Spleen (tissue), 7 donors: ENCODE measurements at regions not wholly inside any gene's neighbourhood (a gene's known extent, or its start where the extent isn't known, plus 50 kb on each side); places are given as distances from the start of the nearest gene placed in this dataset.

ENCODE experiments used
- CTCF ChIP-seq, 11 experiments: fragments of 200-600 bp in 7 of 11; fragments of 450-650 bp in 4 of 11; sonication (generic) in 4 of 11; IDR thresholded peaks in 8 of 11; conservative IDR thresholded peaks in 3 of 11; 1 replicate in 7 of 11; 2 replicates in 4 of 11; pipeline versions ENCODE4 v1.4.0 to v1.8.0; 2016 to 2021; ENCODE audit warnings: antibody characterized with exemption in 11 of 11, inconsistent platforms in 4 of 11, mild to moderate bottlenecking in 1 of 11
- POLR2A ChIP-seq, 3 donors: fragments of 450-650 bp; IDR thresholded peaks; one replicate each; pipeline ENCODE4 v1.5.1; 2017; ENCODE audit warnings: antibody characterized with exemption in 3 of 3, mild to moderate bottlenecking in 1 of 3
- POLR2AphosphoS5 ChIP-seq, 3 donors: sonication (generic); formaldehyde crosslinking; IDR thresholded peaks; one replicate each; pipeline ENCODE4 v1.5.1; 2017; ENCODE audit warnings: antibody characterized with exemption in 3 of 3
- donor health status: DM: no; HTN: no; CAD: no; lungs with moderate emphysema.
- donor health status: DM: no; HTN: no; CAD: no.
- donor health status: DM: no; HTN: no; CAD: no.

DNA sequence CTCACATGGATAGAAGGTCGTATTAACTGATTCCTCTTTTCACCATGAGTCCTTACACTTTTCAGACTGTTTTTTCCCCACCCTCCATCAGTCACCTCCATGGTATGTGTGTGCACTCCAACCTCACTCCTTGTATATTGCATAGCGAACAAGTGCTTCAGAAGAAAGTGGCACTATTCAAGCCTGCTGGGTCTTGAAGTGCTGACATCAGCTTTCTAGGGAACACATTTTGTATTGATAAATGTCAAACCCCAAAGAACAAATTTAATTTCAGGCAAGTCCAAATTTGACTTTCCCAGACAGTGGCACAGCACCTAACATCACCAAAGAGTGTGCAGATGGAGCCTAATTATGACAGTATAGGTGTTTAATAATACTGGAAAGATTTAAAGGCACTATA lies 617.4 kb upstream of the STXBP6 start:
- TF ChIP-seq CTCF (IDR thresholded peaks at IDR 0.05 in 8 of 11, conservative IDR thresholded peaks at IDR 0.05 in 3 of 11) (no peak), POLR2A (IDR thresholded peaks at IDR 0.05) (no peak), POLR2AphosphoS5 (IDR thresholded peaks at IDR 0.05) (no peak)
